ENCODE measurements at regions not wholly inside any gene's neighbourhood (a gene's known extent, or its start where the extent isn't known, plus 50 kb on each side); places are given as distances from the start of the nearest gene placed in this dataset.

- Histone ChIP-seq H4K8ac (replicated peaks; ENCODE audit: insufficient read length, low read depth, low read length) (no peak overlapping the region), H2AFZ (ENCODE audit: low read length) (no peak overlapping the region), H3K79me2 (ENCODE audit: insufficient read depth, low read length) (no peaks in the 10 kb centered on the region), H2BK15ac (ENCODE audit: low read depth, low read length) (no peak overlapping the region), H3K9ac (ENCODE audit: extremely low read depth, insufficient read length, low read length) (no peak overlapping the region), H2AK5ac (ENCODE audit: insufficient read length, low read length) (no peak overlapping the region), H3K4me2 (ENCODE audit: insufficient read depth, insufficient read length, low read length) (no peak overlapping the region), H4K20me1 (ENCODE audit: control insufficient read depth, insufficient read depth, insufficient read length) (no peaks in the 10 kb centered on the region), H2BK5ac (ENCODE audit: insufficient read length, low read length) (no peak overlapping the region), H3K14ac (ENCODE audit: insufficient read depth, low read length) (no peak overlapping the region), H3K27ac (ENCODE audit: insufficient read length, low read depth, low read length) (no peak overlapping the region), H3T11ph (ENCODE audit: low read length) (no peak overlapping the region), H4K91ac (ENCODE audit: insufficient read length, low read depth, low read length) (no peak overlapping the region), H2BK120ac (ENCODE audit: low read depth, low read length, poor library complexity, severe bottlenecking) (no peak overlapping the region), H2BK12ac (ENCODE audit: insufficient read length, low read depth, low read length) (no peak overlapping the region), H3K9me3 (ENCODE audit: control insufficient read depth, low read depth, low read length) (no peaks in the 10 kb centered on the region), H3K4ac (ENCODE audit: low read depth, low read length) (no peak overlapping the region), H3K4me1 (ENCODE audit: insufficient read depth, low read length) (no peaks in the 10 kb centered on the region), H3K18ac (ENCODE audit: insufficient read length, low read depth, low read length) (no peak overlapping the region), H3K56ac (ENCODE audit: insufficient read length, low read depth, low read length) (no peak overlapping the region), H3K27me3 (ENCODE audit: insufficient read depth, low read length) (no peaks in the 10 kb centered on the region), H4K5ac (ENCODE audit: insufficient read length, low read depth, low read length) (no peak overlapping the region), H2BK20ac (ENCODE audit: low read depth, low read length, poor library complexity, severe bottlenecking) (no peak overlapping the region), H3K79me1 (ENCODE audit: insufficient read depth, low read depth, low read length, poor library complexity, severe bottlenecking) (no peaks in the 10 kb centered on the region), H3K23me2 (ENCODE audit: insufficient read length, low read depth, low read length, poor library complexity, severe bottlenecking) (no peaks in the 10 kb centered on the region), H3K23ac (ENCODE audit: insufficient read length, low read depth, low read length) (no peak overlapping the region)
- Mint-ChIP-seq H3K9me3 (peaks cover 0 to 6% of the 10 kb centered on the region in 2 experiments; a peak in 2 of 5 replicates), H3K4me1 (no peaks in the 10 kb centered on the region), H3K4me3 (no peak overlapping the region), H3K27ac (no peak overlapping the region), H3K27me3 (ENCODE audit: low read depth) (peaks cover 4% of the 10 kb centered on the region), H3K36me3 (ENCODE audit: insufficient read depth in 1 of 3, low read depth in 3 of 3) (no peaks in the 10 kb centered on the region)
- no peak for DNase-seq
- WGBS (ENCODE audit: extremely low coverage, insufficient read length, low lambda C conversion rate), result no CpG with 5 or more reads among the region's 3 CpGs
- no peak for TF ChIP-seq CTCF (conservative IDR thresholded peaks at IDR 0.05)
Measured at GRCh38 chr12:127214186-127214585, 1052.8 kb upstream of the TMEM132C start.

Measured in H9 (cell line).